PC-9 (cell line): ENCODE measurements at regions not wholly inside any gene's neighbourhood (a gene's known extent, or its start where the extent isn't known, plus 50 kb on each side); places are given as distances from the start of the nearest gene placed in this dataset.
"Not testable (repeated sequence)": the region's sequence is repeated elsewhere in the genome, so short reads cannot be mapped to it uniquely, and the experiment has no call there.

Experiments used
- BruUV-seq: library from RNA; stranded (reverse); fragments of 400-500 nt; replicated peaks from 2 replicates; lab custom pipeline; 2021; lab: Mats Ljungman, UMichigan
- CTCF ChIA-PET: fragments of 300-600 bp; sonication (Branson Sonifier 250); formaldehyde crosslinking; loops from one replicate; lab custom pipeline; 2022; ENCODE audit warnings: antibody characterized with exemption; lab: Charles Lee
- POLR2A ChIA-PET: fragments of 300-600 bp; sonication (Branson Sonifier 250); formaldehyde crosslinking; loops from one replicate; lab custom pipeline; 2022; ENCODE audit warnings: antibody characterized with exemption; ENCODE audit not compliant: unreplicated experiment; lab: Charles Lee
- DNase-seq, 2 experiments: peaks; one replicate each; pipeline versions ENCODE4 v3.0.0 to v3.0.0-alpha.2; 2015 to 2022; ENCODE audit warnings: mixed read lengths in 1 of 2
- H2AFZ ChIP-seq: fragments of 200-600 bp; sonication (generic); 2 replicates; pipeline ENCODE4 v1.8.1; 2017; ENCODE audit warnings: antibody characterized with exemption
- H3F3A ChIP-seq: fragments of 200-600 bp; sonication (generic); 2 replicates; pipeline ENCODE4 v1.8.1; 2017; ENCODE audit warnings: antibody characterized with exemption, mild to moderate bottlenecking, low read depth; ENCODE audit not compliant: insufficient read depth
- H3K27ac ChIP-seq: fragments of 200-600 bp; sonication (generic); 2 replicates; pipeline ENCODE4 v1.6.1; 2016; ENCODE audit warnings: mixed run types
- H3K27me3 ChIP-seq: fragments of 200-600 bp; sonication (generic); 2 replicates; pipeline ENCODE4 v1.6.1; 2016; ENCODE audit warnings: low read depth, mixed run types; ENCODE audit not compliant: insufficient read depth
- H3K36me3 ChIP-seq: fragments of 200-600 bp; sonication (generic); 2 replicates; pipeline ENCODE4 v1.6.1; 2016; ENCODE audit warnings: low read depth, mixed run types
- H3K4me1 ChIP-seq: fragments of 200-600 bp; sonication (generic); replicated peaks from 2 replicates; pipeline ENCODE4 v1.6.1; 2016; ENCODE audit warnings: mixed run types; ENCODE audit not compliant: insufficient read depth
- H3K4me2 ChIP-seq: fragments of 200-600 bp; sonication (generic); 2 replicates; pipeline ENCODE4 v1.6.1; 2017; ENCODE audit warnings: mixed run types
- H3K4me3 ChIP-seq: fragments of 200-600 bp; sonication (generic); 2 replicates; pipeline ENCODE4 v1.6.1; 2016; ENCODE audit warnings: mixed run types
- H3K79me2 ChIP-seq: fragments of 200-600 bp; sonication (generic); 2 replicates; pipeline ENCODE4 v1.6.1; 2017; ENCODE audit warnings: low read depth, mixed run types
- H3K9me2 ChIP-seq: fragments of 200-600 bp; sonication (generic); 2 replicates; pipeline ENCODE4 v1.8.1; 2017; ENCODE audit warnings: mild to moderate bottlenecking; ENCODE audit not compliant: insufficient read depth
- H3K9me3 ChIP-seq: fragments of 200-600 bp; sonication (generic); 2 replicates; pipeline ENCODE4 v1.8.1; 2016; ENCODE audit warnings: low read depth; ENCODE audit not compliant: insufficient read depth
- H4K20me1 ChIP-seq: fragments of 200-600 bp; sonication (generic); 2 replicates; pipeline ENCODE4 v1.8.1; 2017; ENCODE audit not compliant: insufficient read depth
- CTCF ChIP-seq: fragments of 200-600 bp; sonication (generic); conservative IDR thresholded peaks from 2 replicates; pipeline ENCODE4 v1.6.1; 2017; ENCODE audit warnings: mixed run types, antibody characterized with exemption, mild to moderate bottlenecking, moderate library complexity
- EZH2 ChIP-seq: fragments of 200-600 bp; sonication (generic); IDR thresholded peaks from 2 replicates; pipeline ENCODE4 v1.8.0; 2017; ENCODE audit warnings: antibody characterized with exemption, low read depth
- intact Hi-C: fragments of 100-400 bp; cut with micrococcal nuclease; formaldehyde crosslinking; loops from one replicate; pipeline ENCODE4 v1.10.0; 2022; ENCODE audit not compliant: unreplicated experiment

GRCh38 chrX:122134291-122134690 is 1049.8 kb upstream of the GRIA3 start:
- no peaks in the 10 kb centered on the region for H3K27me3 ChIP-seq
- H3K9me3 ChIP-seq: no peaks in the 10 kb centered on the region; the same call in 1 of the 2 replicates
- TF ChIP-seq EZH2 (no peak), CTCF (no peak)
- H3K36me3 ChIP-seq: no peaks in the 10 kb centered on the region
- H2AFZ ChIP-seq: no peak overlapping the region
- intact Hi-C loops: no loop called here
- no peaks in the 10 kb centered on the region for H4K20me1 ChIP-seq
- ChIA-PET POLR2A (no interaction called here), CTCF (no interaction called here)
- DNase-seq: no peak
- H3K9me2 ChIP-seq: no peaks in the 10 kb centered on the region
- H3K79me2 ChIP-seq: no peaks in the 10 kb centered on the region
- no peak overlapping the region for H3K4me2 ChIP-seq
- no peaks in the 10 kb centered on the region for H3K4me1 ChIP-seq
- H3K27ac ChIP-seq: no peak overlapping the region
- H3K4me3 ChIP-seq: no peak overlapping the region
- BruUV-seq: no TSS peak
- no peaks in the 10 kb centered on the region for H3F3A ChIP-seq

- ChIA-PET CTCF (no interaction called here), POLR2A (no interaction called here)
- no peak overlapping the region for H3K27ac ChIP-seq
- TF ChIP-seq EZH2 (no peak), CTCF (no peak)
- no peak overlapping the region for H3K4me2 ChIP-seq
- no peaks in the 10 kb centered on the region for H4K20me1 ChIP-seq
- H3K9me3 ChIP-seq: no peaks in the 10 kb centered on the region; the same call in 1 of the 2 replicates
- H3K4me1 ChIP-seq: no peaks in the 10 kb centered on the region
- no peaks in the 10 kb centered on the region for H3K27me3 ChIP-seq
- no peaks in the 10 kb centered on the region for H3K9me2 ChIP-seq
- no peak overlapping the region for H3K4me3 ChIP-seq
- H2AFZ ChIP-seq: no peak overlapping the region
- no peaks in the 10 kb centered on the region for H3K36me3 ChIP-seq
- no TSS peak for BruUV-seq
- H3K79me2 ChIP-seq: no peaks in the 10 kb centered on the region
- H3F3A ChIP-seq: no peaks in the 10 kb centered on the region
- intact Hi-C loops: no loop called here
- DNase-seq: no peak
Measured at GRCh38 chrX:122135070-122135469, 1049.0 kb upstream of the GRIA3 start.

GRCh38 chrX:122140219-122140618 is 1043.9 kb upstream of the GRIA3 start:
- BruUV-seq, intact Hi-C loops, H3K9me3 ChIP-seq, H3K4me3 ChIP-seq, H3K9me2 ChIP-seq, H3K36me3 ChIP-seq, CTCF ChIA-PET, H3K27me3 ChIP-seq, H3F3A ChIP-seq, POLR2A ChIA-PET, H3K27ac ChIP-seq, H3K4me1 ChIP-seq, H4K20me1 ChIP-seq, DNase-seq, H3K4me2 ChIP-seq, H3K79me2 ChIP-seq, H2AFZ ChIP-seq: not testable (repeated sequence)

GRCh38 chrX:122154019-122154418 is 1030.1 kb upstream of the GRIA3 start:
- no TSS peak for BruUV-seq

More at GRCh38 chrX:122154019-122154418, 1030.1 kb upstream of the GRIA3 start:
- Histone ChIP-seq H3K4me1 (no peaks in the 10 kb centered on the region), H3K27ac (no peak overlapping the region), H3F3A (no peaks in the 10 kb centered on the region), H4K20me1 (no peaks in the 10 kb centered on the region), H3K9me3 (no peaks in the 10 kb centered on the region), H3K4me2 (no peak overlapping the region), H3K79me2 (no peaks in the 10 kb centered on the region), H3K4me3 (no peak overlapping the region), H2AFZ (no peak overlapping the region), H3K9me2 (no peaks in the 10 kb centered on the region), H3K27me3 (no peaks in the 10 kb centered on the region), H3K36me3 (no peaks in the 10 kb centered on the region)
- CTCF ChIA-PET: no interaction called here
- intact Hi-C loops: no loop called here
- POLR2A ChIA-PET: no interaction called here
- TF ChIP-seq CTCF (no peak), EZH2 (no peak)
- DNase-seq: no peak
